ENCODE measurements at regions not wholly inside any gene's neighbourhood (a gene's known extent, or its start where the extent isn't known, plus 50 kb on each side); places are given as distances from the start of the nearest gene placed in this dataset.

DNA sequence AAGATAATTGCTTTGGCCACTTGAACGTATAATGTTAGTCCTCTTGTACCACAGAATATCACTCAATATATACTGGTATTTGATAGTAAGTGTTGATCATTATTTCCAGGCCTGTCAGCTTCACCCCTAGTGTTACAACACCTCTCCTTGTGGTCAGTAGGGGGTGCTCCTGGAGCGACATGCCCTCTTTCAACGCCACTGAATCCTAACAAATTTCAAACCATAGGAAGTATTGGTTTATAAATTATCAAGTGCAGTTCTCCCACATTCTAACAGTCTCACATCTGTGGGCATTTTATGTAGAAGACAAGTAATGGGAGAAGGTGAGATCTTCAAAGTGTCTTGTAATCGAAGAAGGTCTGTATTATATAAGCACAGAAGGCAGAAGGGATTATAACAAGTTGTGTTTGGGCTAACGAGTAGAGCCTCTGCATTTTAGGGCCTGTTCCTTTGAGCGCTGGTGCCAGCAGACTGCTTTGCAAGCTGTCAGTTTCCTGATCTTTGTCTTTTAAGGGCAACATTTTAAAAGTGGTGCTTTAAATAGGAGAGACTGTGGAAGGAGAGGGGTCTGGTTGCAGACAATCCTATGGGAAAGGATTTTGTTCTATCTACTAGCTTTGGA is 57.1 kb upstream of the CEP162 start:
- Histone ChIP-seq H3K4me3 (ENCODE audit: low read length) (no peak overlapping the region), H3K9me3 (ENCODE audit: control insufficient read depth in 1 of 2, insufficient read depth in 1 of 2, low read length in 2 of 2) (no peaks in the 10 kb centered on the region), H3K36me3 (ENCODE audit: insufficient read depth, low read length) (no peaks in the 10 kb centered on the region), H3K4me1 (ENCODE audit: insufficient read depth, low read length) (no peaks in the 10 kb centered on the region), H3K27ac (ENCODE audit: low read depth in 1 of 2, low read length in 2 of 2) (no peak overlapping the region), H3K27me3 (ENCODE audit: control insufficient read depth in 1 of 2, insufficient read depth in 2 of 2, low read length in 2 of 2) (peaks cover 0 to 16% of the 10 kb centered on the region in 2 experiments)
- peaks cover 9% of the 10 kb centered on the region for H3K9me3 Mint-ChIP-seq
- CTCF ChIA-PET = no interaction called here
- no peaks in the 10 kb centered on the region for H3K36me3 Mint-ChIP-seq (ENCODE audit: low read depth)
- intact Hi-C loops (cut with DNase I, micrococcal nuclease) = no loop called here
- DNase-seq = no peak
- POLR2A ChIA-PET = no interaction called here
- TF ChIP-seq, protein P1, sequence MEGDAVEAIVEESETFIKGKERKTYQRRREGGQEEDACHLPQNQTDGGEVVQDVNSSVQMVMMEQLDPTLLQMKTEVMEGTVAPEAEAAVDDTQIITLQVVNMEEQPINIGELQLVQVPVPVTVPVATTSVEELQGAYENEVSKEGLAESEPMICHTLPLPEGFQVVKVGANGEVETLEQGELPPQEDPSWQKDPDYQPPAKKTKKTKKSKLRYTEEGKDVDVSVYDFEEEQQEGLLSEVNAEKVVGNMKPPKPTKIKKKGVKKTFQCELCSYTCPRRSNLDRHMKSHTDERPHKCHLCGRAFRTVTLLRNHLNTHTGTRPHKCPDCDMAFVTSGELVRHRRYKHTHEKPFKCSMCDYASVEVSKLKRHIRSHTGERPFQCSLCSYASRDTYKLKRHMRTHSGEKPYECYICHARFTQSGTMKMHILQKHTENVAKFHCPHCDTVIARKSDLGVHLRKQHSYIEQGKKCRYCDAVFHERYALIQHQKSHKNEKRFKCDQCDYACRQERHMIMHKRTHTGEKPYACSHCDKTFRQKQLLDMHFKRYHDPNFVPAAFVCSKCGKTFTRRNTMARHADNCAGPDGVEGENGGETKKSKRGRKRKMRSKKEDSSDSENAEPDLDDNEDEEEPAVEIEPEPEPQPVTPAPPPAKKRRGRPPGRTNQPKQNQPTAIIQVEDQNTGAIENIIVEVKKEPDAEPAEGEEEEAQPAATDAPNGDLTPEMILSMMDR (IDR thresholded peaks at IDR 0.05) = no peak
- H3K4me1 Mint-ChIP-seq (ENCODE audit: low read depth) = no peaks in the 10 kb centered on the region
- no peak overlapping the region for H3K4me3 Mint-ChIP-seq
- H3K27me3 Mint-ChIP-seq = peaks cover 9% of the 10 kb centered on the region
- no peak for ATAC-seq (ENCODE audit: poor library complexity)
- H3K27ac Mint-ChIP-seq = no peak overlapping the region

DNA sequence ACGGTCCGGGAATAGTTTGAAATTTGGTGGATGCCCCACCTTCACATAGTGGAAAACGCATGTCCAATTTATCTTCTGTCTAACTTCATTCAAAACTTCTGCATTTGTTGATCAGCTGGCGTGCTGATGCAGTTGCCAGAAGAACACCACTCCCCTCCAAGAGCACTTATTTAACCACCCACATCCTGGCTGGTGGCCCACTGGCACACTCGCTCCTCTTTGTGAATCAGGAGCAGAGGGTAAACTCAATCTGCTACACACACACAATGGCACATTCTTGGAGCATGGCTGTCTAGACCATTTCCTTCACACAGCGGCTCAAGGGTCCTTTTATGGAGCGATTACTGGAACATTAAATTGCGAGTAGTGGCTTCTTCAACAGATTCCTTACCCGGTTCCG is 55.1 kb upstream of the CEP162 start:
- no peaks in the 10 kb centered on the region for H3K9me3 ChIP-seq (ENCODE audit: control insufficient read depth in 1 of 2, insufficient read depth in 1 of 2, low read length in 2 of 2)
- Mint-ChIP-seq H3K4me1 (ENCODE audit: low read depth) (no peaks in the 10 kb centered on the region), H3K9me3 (no peaks in the 10 kb centered on the region), H3K27me3 (peaks cover 14% of the 10 kb centered on the region), H3K4me3 (no peak overlapping the region), H3K36me3 (ENCODE audit: low read depth) (no peaks in the 10 kb centered on the region), H3K27ac (no peak overlapping the region)
- intact Hi-C loops (cut with DNase I, micrococcal nuclease) = no loop called here
- no peak overlapping the region for H3K4me3 ChIP-seq (ENCODE audit: low read length)
- TF ChIP-seq, protein P1 (IDR thresholded peaks at IDR 0.05) = no peak
- H3K27me3 ChIP-seq (ENCODE audit: control insufficient read depth in 1 of 2, insufficient read depth in 2 of 2, low read length in 2 of 2) = peaks cover 0 to 16% of the 10 kb centered on the region in 2 experiments
- ChIA-PET CTCF (no interaction called here), POLR2A (no interaction called here)
- H3K4me1 ChIP-seq (ENCODE audit: insufficient read depth, low read length) = no peaks in the 10 kb centered on the region
- ATAC-seq (ENCODE audit: poor library complexity) (no peak), DNase-seq (no peak)
- no peak overlapping the region for H3K27ac ChIP-seq (ENCODE audit: low read depth in 1 of 2, low read length in 2 of 2)
- no peaks in the 10 kb centered on the region for H3K36me3 ChIP-seq (ENCODE audit: insufficient read depth, low read length)

DNA sequence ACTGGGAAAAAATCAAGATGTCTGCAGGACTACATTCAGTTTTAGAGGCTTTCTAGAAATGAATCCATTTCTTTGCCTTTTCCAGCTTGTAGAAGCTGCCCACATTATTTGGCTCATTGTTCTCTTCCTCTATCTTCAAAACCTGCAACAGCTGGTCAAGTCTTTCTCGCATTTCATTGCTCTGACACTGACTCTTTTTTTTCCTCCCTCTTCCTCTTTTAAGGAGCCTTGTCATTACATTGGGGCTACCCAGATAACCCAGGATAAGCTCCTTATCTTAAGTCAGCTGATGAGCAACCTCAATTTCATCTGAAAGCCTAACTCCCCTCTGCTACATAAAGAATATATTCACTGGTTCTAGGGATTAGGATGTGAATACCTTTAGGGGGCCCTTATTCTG is 53.2 kb upstream of the CEP162 start:
- Mint-ChIP-seq H3K27me3 (peaks cover 21% of the 10 kb centered on the region), H3K4me3 (no peak overlapping the region), H3K9me3 (no peaks in the 10 kb centered on the region), H3K4me1 (ENCODE audit: low read depth) (no peaks in the 10 kb centered on the region), H3K27ac (no peak overlapping the region), H3K36me3 (ENCODE audit: low read depth) (no peaks in the 10 kb centered on the region)
- H3K27me3 ChIP-seq (ENCODE audit: control insufficient read depth in 1 of 2, insufficient read depth in 2 of 2, low read length in 2 of 2) = peaks cover 0 to 16% of the 10 kb centered on the region in 2 experiments
- H3K27ac ChIP-seq (ENCODE audit: low read depth in 1 of 2, low read length in 2 of 2) = no peak overlapping the region
- POLR2A ChIA-PET = no interaction called here
- no peaks in the 10 kb centered on the region for H3K9me3 ChIP-seq (ENCODE audit: control insufficient read depth in 1 of 2, insufficient read depth in 1 of 2, low read length in 2 of 2)
- CTCF ChIA-PET = no interaction called here
- DNase-seq = no peak
- intact Hi-C loops (cut with DNase I, micrococcal nuclease) = no loop called here
- no peak overlapping the region for H3K4me3 ChIP-seq (ENCODE audit: low read length)
- TF ChIP-seq, protein P1 (IDR thresholded peaks at IDR 0.05) = no peak
- no peaks in the 10 kb centered on the region for H3K36me3 ChIP-seq (ENCODE audit: insufficient read depth, low read length)
- no peaks in the 10 kb centered on the region for H3K4me1 ChIP-seq (ENCODE audit: insufficient read depth, low read length)
- ATAC-seq (ENCODE audit: poor library complexity) = no peak
